ENCODE measurements at regions not wholly inside any gene's neighbourhood (a gene's known extent, or its start where the extent isn't known, plus 50 kb on each side); places are given as distances from the start of the nearest gene placed in this dataset.

GRCh38 chr10:100661520-100661919, 83.9 kb upstream of the PAX2 start:
- TF ChIP-seq ZNF2 (tag by site-specific recombination; IDR thresholded peaks at IDR 0.05) (no peak), ZNF221 (tag by site-specific recombination; IDR thresholded peaks at IDR 0.05; ENCODE audit: borderline replicate concordance) (no peak)
- TF ChIP-seq, protein P1, sequence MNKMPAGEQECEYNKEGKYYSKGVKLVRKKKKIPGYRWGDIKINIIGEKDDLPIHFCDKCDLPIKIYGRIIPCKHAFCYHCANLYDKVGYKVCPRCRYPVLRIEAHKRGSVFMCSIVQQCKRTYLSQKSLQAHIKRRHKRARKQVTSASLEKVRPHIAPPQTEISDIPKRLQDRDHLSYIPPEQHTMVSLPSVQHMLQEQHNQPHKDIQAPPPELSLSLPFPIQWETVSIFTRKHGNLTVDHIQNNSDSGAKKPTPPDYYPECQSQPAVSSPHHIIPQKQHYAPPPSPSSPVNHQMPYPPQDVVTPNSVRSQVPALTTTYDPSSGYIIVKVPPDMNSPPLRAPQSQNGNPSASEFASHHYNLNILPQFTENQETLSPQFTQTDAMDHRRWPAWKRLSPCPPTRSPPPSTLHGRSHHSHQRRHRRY (tag by site-specific recombination; IDR thresholded peaks at IDR 0.05) = no peak

All from HEK293 (cell line).